BLaER1 treated with 17β-estradiol and CSF1 and Interleukin-3, amounts not matched to agents 10 nM and 100 nM (cell line): ENCODE measurements at regions not wholly inside any gene's neighbourhood (a gene's known extent, or its start where the extent isn't known, plus 50 kb on each side); places are given as distances from the start of the nearest gene placed in this dataset.

Experiments
- H3K27ac ChIP-seq, 11 experiments: shearing (Covaris generic); formaldehyde crosslinking; 2 replicates each; pipeline ENCODE4 v1.8.1; 2022
- H3K27me3 ChIP-seq, 11 experiments: shearing (Covaris generic); formaldehyde crosslinking; 2 replicates each; pipeline ENCODE4 v1.8.1; 2022
- H3K36me3 ChIP-seq, 11 experiments: shearing (Covaris generic); formaldehyde crosslinking; 2 replicates each; pipeline ENCODE4 v1.8.1; 2022
- H3K4me1 ChIP-seq, 10 experiments: shearing (Covaris generic); formaldehyde crosslinking; 2 replicates each; pipeline ENCODE4 v1.8.1; 2022
- H3K4me2 ChIP-seq, 11 experiments: shearing (Covaris generic); formaldehyde crosslinking; 2 replicates each; pipeline ENCODE4 v1.8.1; 2022
- H3K4me3 ChIP-seq, 10 experiments: shearing (Covaris generic); formaldehyde crosslinking; 2 replicates each; pipeline ENCODE4 v1.8.1; 2022
- H3K9ac ChIP-seq, 11 experiments: shearing (Covaris generic); formaldehyde crosslinking; 2 replicates each; pipeline ENCODE4 v1.8.1; 2022
- H3K9me3 ChIP-seq, 11 experiments: shearing (Covaris generic); formaldehyde crosslinking; replicated peaks in 1 of 11; 2 replicates each; pipeline ENCODE4 v1.8.1; 2022
- H4K20me1 ChIP-seq, 11 experiments: shearing (Covaris generic); formaldehyde crosslinking; 2 replicates each; pipeline ENCODE4 v1.8.1; 2022
- Cebpa-rat ChIP-seq, 11 experiments: shearing (Covaris generic); IDR thresholded peaks; 2 replicates each; pipeline ENCODE4 v1.8.1; 2022

- no peak for TF ChIP-seq Cebpa-rat (IDR thresholded peaks at IDR 0.05)
These were observed 234.2 kb upstream of the FOXQ1 start for GRCh38 chr6:1077478-1078416.

DNA sequence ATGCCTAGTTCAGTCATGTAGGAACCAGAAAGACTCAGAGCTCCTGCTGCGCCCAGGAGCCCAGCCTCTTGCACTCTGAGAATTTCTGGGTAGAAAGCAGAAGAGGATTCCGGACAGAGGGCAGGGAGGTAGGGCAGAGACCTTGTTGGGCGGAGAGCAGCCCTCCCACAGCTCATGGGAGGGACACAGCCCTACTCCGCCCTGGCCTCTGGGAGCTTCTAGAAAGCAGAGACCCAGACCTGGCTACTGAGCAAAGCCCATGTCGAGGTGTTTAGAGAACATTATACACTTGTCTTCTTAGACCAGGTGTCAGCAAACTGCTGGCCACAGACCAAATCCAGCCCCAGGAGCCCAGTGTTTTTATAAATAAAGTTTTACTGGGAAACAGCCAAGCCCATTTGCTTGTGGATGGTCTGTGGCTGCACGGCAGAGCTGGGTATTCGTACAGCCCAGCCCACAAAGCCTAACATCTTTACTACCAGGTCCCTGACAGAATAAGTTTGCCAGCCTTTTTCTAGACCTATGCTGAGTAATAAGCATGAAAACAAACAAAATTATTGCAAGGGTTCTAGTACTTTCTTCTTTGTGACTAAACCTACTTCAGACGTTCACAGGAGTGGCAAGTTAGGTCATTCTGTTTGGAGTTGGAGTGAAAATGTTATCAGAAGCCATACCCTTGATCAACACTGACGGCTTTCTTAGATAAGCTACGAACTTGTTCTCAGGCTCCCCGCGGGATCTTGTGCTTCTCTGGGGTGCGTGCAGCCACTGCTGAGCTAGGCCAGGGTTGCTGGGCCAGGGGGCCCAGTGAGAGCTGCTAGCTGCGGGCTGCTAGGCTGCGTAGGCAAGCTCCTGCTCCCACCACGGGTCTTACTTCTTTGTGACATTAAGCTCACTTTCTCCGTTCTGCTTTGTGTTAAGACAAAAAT, 235.1 kb upstream of the FOXQ1 start:
- Histone ChIP-seq H3K4me2 (no peak overlapping the region), H4K20me1 (no peaks in the 10 kb centered on the region), H3K27me3 (no peaks in the 10 kb centered on the region), H3K4me1 (no peaks in the 10 kb centered on the region), H3K9ac (no peak overlapping the region), H3K27ac (no peak overlapping the region), H3K4me3 (no peak overlapping the region), H3K9me3 (peaks cover 0 to 7% (median 0%) of the 10 kb centered on the region in 11 experiments; a peak in 6 of 22 replicates), H3K36me3 (no peaks in the 10 kb centered on the region)
- no peak for TF ChIP-seq Cebpa-rat (IDR thresholded peaks at IDR 0.05)

More at GRCh38 chr6:1077478-1078416, 234.2 kb upstream of the FOXQ1 start:
- no peaks in the 10 kb centered on the region for H3K4me1 ChIP-seq
- peaks cover 0 to 7% (median 0%) of the 10 kb centered on the region in 11 experiments; a peak in 6 of 22 replicates for H3K9me3 ChIP-seq
- no peaks in the 10 kb centered on the region for H3K36me3 ChIP-seq
- H3K27me3 ChIP-seq, result no peaks in the 10 kb centered on the region
- no peak overlapping the region for H3K4me3 ChIP-seq
- no peak overlapping the region for H3K27ac ChIP-seq
- no peaks in the 10 kb centered on the region for H4K20me1 ChIP-seq
- no peak overlapping the region for H3K4me2 ChIP-seq
- no peak overlapping the region for H3K9ac ChIP-seq

GRCh38 chr6:1075880-1076279, 236.0 kb upstream of the FOXQ1 start:
- Histone ChIP-seq H3K4me1 (no peaks in the 10 kb centered on the region), H4K20me1 (no peaks in the 10 kb centered on the region), H3K9me3 (peaks cover 0 to 7% (median 0%) of the 10 kb centered on the region in 11 experiments; a peak in 6 of 22 replicates), H3K36me3 (no peaks in the 10 kb centered on the region), H3K9ac (no peak overlapping the region), H3K4me2 (no peak overlapping the region), H3K27me3 (no peaks in the 10 kb centered on the region), H3K27ac (no peak overlapping the region), H3K4me3 (no peak overlapping the region)
- TF ChIP-seq Cebpa-rat (IDR thresholded peaks at IDR 0.05), result no peak

- Histone ChIP-seq H4K20me1 (no peaks in the 10 kb centered on the region), H3K27ac (no peak overlapping the region), H3K27me3 (no peaks in the 10 kb centered on the region), H3K9ac (no peak overlapping the region), H3K9me3 (peaks cover 0 to 5% (median 0%) of the 10 kb centered on the region in 11 experiments; a peak in 6 of 22 replicates), H3K4me3 (no peak overlapping the region), H3K4me1 (no peaks in the 10 kb centered on the region), H3K4me2 (no peak overlapping the region), H3K36me3 (no peaks in the 10 kb centered on the region)
- no peak for TF ChIP-seq Cebpa-rat (IDR thresholded peaks at IDR 0.05)
These were observed 236.5 kb upstream of the FOXQ1 start for GRCh38 chr6:1075444-1075843.

GRCh38 chr6:1070085-1070521, 241.8 kb upstream of the FOXQ1 start:
- no peak overlapping the region for H3K27ac ChIP-seq
- no peak for TF ChIP-seq Cebpa-rat (IDR thresholded peaks at IDR 0.05)

GRCh38 chr6:1068905-1069304, 243.0 kb upstream of the FOXQ1 start:
- Histone ChIP-seq H3K4me1 (no peaks in the 10 kb centered on the region), H3K27me3 (no peaks in the 10 kb centered on the region), H3K27ac (no peak overlapping the region), H3K4me2 (no peak overlapping the region), H3K9me3 (no peaks in the 10 kb centered on the region), H4K20me1 (no peaks in the 10 kb centered on the region), H3K9ac (no peak overlapping the region), H3K36me3 (no peaks in the 10 kb centered on the region), H3K4me3 (no peak overlapping the region)
- no peak for TF ChIP-seq Cebpa-rat (IDR thresholded peaks at IDR 0.05)

More at GRCh38 chr6:1070085-1070521, 241.8 kb upstream of the FOXQ1 start:
- H3K4me1 ChIP-seq, result no peaks in the 10 kb centered on the region
- no peaks in the 10 kb centered on the region for H3K27me3 ChIP-seq
- H3K36me3 ChIP-seq, result no peaks in the 10 kb centered on the region
- no peaks in the 10 kb centered on the region for H4K20me1 ChIP-seq
- no peaks in the 10 kb centered on the region for H3K9me3 ChIP-seq
- H3K4me3 ChIP-seq, result no peak overlapping the region
- no peak overlapping the region for H3K4me2 ChIP-seq
- no peak overlapping the region for H3K9ac ChIP-seq

- no peaks in the 10 kb centered on the region for H3K36me3 ChIP-seq
- TF ChIP-seq Cebpa-rat (IDR thresholded peaks at IDR 0.05), result no peak
- no peaks in the 10 kb centered on the region for H3K9me3 ChIP-seq
- no peak overlapping the region for H3K9ac ChIP-seq
- no peaks in the 10 kb centered on the region for H3K27me3 ChIP-seq
- H3K4me3 ChIP-seq, result no peak overlapping the region
- H4K20me1 ChIP-seq, result no peaks in the 10 kb centered on the region
- no peak overlapping the region for H3K4me2 ChIP-seq
- no peak overlapping the region for H3K27ac ChIP-seq
- no peaks in the 10 kb centered on the region for H3K4me1 ChIP-seq
These were observed 243.8 kb upstream of the FOXQ1 start for GRCh38 chr6:1068068-1068467.

GRCh38 chr6:1067346-1067745, 244.6 kb upstream of the FOXQ1 start:
- Histone ChIP-seq H3K36me3 (no peaks in the 10 kb centered on the region), H3K4me2 (no peak overlapping the region), H3K4me3 (no peak overlapping the region), H3K4me1 (no peaks in the 10 kb centered on the region), H4K20me1 (no peaks in the 10 kb centered on the region), H3K27me3 (no peaks in the 10 kb centered on the region), H3K9ac (no peak overlapping the region), H3K27ac (no peak overlapping the region), H3K9me3 (no peaks in the 10 kb centered on the region)
- TF ChIP-seq Cebpa-rat (IDR thresholded peaks at IDR 0.05), result no peak

- no peaks in the 10 kb centered on the region for H4K20me1 ChIP-seq
- H3K4me1 ChIP-seq, result no peaks in the 10 kb centered on the region
- H3K9me3 ChIP-seq, result no peaks in the 10 kb centered on the region
- no peak overlapping the region for H3K4me3 ChIP-seq
- H3K27me3 ChIP-seq, result no peaks in the 10 kb centered on the region
- no peak overlapping the region for H3K9ac ChIP-seq
- H3K27ac ChIP-seq, result no peak overlapping the region
- no peaks in the 10 kb centered on the region for H3K36me3 ChIP-seq
- H3K4me2 ChIP-seq, result no peak overlapping the region
- no peak for TF ChIP-seq Cebpa-rat (IDR thresholded peaks at IDR 0.05)
These were observed 245.3 kb upstream of the FOXQ1 start for GRCh38 chr6:1066449-1067090.
